ENCODE measurements at regions not wholly inside any gene's neighbourhood (a gene's known extent, or its start where the extent isn't known, plus 50 kb on each side); places are given as distances from the start of the nearest gene placed in this dataset.

- TF ChIP-seq CTCF (IDR thresholded peaks at IDR 0.05) (no peak), POLR2A (IDR thresholded peaks at IDR 0.05) (no peak)
Measured at GRCh38 chr12:85405262-85405661, 125.2 kb downstream of the ALX1 start.
